ENCODE measurements at regions not wholly inside any gene's neighbourhood (a gene's known extent, or its start where the extent isn't known, plus 50 kb on each side); places are given as distances from the start of the nearest gene placed in this dataset.
A peak's percentile ranks its signal among the peaks of the same experiment; 100 is the strongest.

GRCh38 chr12:105640761-105641160, 310.3 kb downstream of the C12orf75 start:
- TF ChIP-seq CTCF (conservative IDR thresholded peaks at IDR 0.05 in 1 of 2, IDR thresholded peaks at IDR 0.05 in 1 of 2; ENCODE audit: low read depth in 1 of 2, low read length in 2 of 2): no peak
- TF ChIP-seq EZH2 (IDR thresholded peaks at IDR 0.05; ENCODE audit: low read length, missing control alignments): no peak
- Histone ChIP-seq H2AFZ (ENCODE audit: low read length) (no peak overlapping the region), H4K20me1 (ENCODE audit: control insufficient read depth, extremely low read depth, insufficient read depth, low read length) (no peaks in the 10 kb centered on the region), H3K36me3 (ENCODE audit: control insufficient read depth, insufficient read depth, low read length) (no peaks in the 10 kb centered on the region), H3K9ac (ENCODE audit: insufficient read depth, low read length) (no peak overlapping the region), H3K79me2 (ENCODE audit: control insufficient read depth, insufficient read depth, low read length) (no peaks in the 10 kb centered on the region), H3K27ac (ENCODE audit: insufficient read depth, low read length) (no peak overlapping the region), H3K4me3 (replicated peaks in 1 of 4; ENCODE audit: control extremely low read depth in 1 of 4, insufficient read depth in 1 of 4, low read depth in 3 of 4, low read length in 4 of 4) (no peak overlapping the region), H3K4me2 (ENCODE audit: extremely low read depth, insufficient read depth, low read length) (no peak overlapping the region), H3K4me1 (ENCODE audit: control insufficient read depth, extremely low read depth, insufficient read depth, low read length) (no peaks in the 10 kb centered on the region), H3K9me3 (ENCODE audit: control insufficient read depth, insufficient read depth, low read depth, low read length) (no peaks in the 10 kb centered on the region), H3K27me3 (ENCODE audit: control insufficient read depth, insufficient read depth, low read length) (no peaks in the 10 kb centered on the region)
- DNase-seq (ENCODE audit: low read depth in 2 of 2): peak in 1 of 2 donors; percentile 67

GRCh38 chr12:105641749-105642148, 311.3 kb downstream of the C12orf75 start:
- Histone ChIP-seq H3K36me3 (ENCODE audit: control insufficient read depth, insufficient read depth, low read length) (no peaks in the 10 kb centered on the region), H3K27me3 (ENCODE audit: control insufficient read depth, insufficient read depth, low read length) (no peaks in the 10 kb centered on the region), H3K79me2 (ENCODE audit: control insufficient read depth, insufficient read depth, low read length) (no peaks in the 10 kb centered on the region), H3K4me1 (ENCODE audit: control insufficient read depth, extremely low read depth, insufficient read depth, low read length) (no peaks in the 10 kb centered on the region), H2AFZ (ENCODE audit: low read length) (no peak overlapping the region), H3K4me3 (replicated peaks in 1 of 4; ENCODE audit: control extremely low read depth in 1 of 4, insufficient read depth in 1 of 4, low read depth in 3 of 4, low read length in 4 of 4) (no peak overlapping the region), H3K9me3 (ENCODE audit: control insufficient read depth, insufficient read depth, low read depth, low read length) (no peaks in the 10 kb centered on the region), H3K9ac (ENCODE audit: insufficient read depth, low read length) (no peak overlapping the region), H3K27ac (ENCODE audit: insufficient read depth, low read length) (no peak overlapping the region), H4K20me1 (ENCODE audit: control insufficient read depth, extremely low read depth, insufficient read depth, low read length) (no peaks in the 10 kb centered on the region), H3K4me2 (ENCODE audit: extremely low read depth, insufficient read depth, low read length) (no peak overlapping the region)
- no peak for TF ChIP-seq EZH2 (IDR thresholded peaks at IDR 0.05; ENCODE audit: low read length, missing control alignments)
- TF ChIP-seq CTCF (conservative IDR thresholded peaks at IDR 0.05 in 1 of 2, IDR thresholded peaks at IDR 0.05 in 1 of 2; ENCODE audit: low read depth in 1 of 2, low read length in 2 of 2): no peak
- no peak for DNase-seq (ENCODE audit: low read depth in 2 of 2)

GRCh38 chr12:105644770-105645169, 314.3 kb downstream of the C12orf75 start:
- Histone ChIP-seq H3K27me3 (ENCODE audit: control insufficient read depth, insufficient read depth, low read length) (no peaks in the 10 kb centered on the region), H3K4me1 (ENCODE audit: control insufficient read depth, extremely low read depth, insufficient read depth, low read length) (no peaks in the 10 kb centered on the region), H3K36me3 (ENCODE audit: control insufficient read depth, insufficient read depth, low read length) (no peaks in the 10 kb centered on the region), H3K79me2 (ENCODE audit: control insufficient read depth, insufficient read depth, low read length) (no peaks in the 10 kb centered on the region), H4K20me1 (ENCODE audit: control insufficient read depth, extremely low read depth, insufficient read depth, low read length) (no peaks in the 10 kb centered on the region), H3K4me2 (ENCODE audit: extremely low read depth, insufficient read depth, low read length) (no peak overlapping the region), H3K4me3 (replicated peaks in 1 of 4; ENCODE audit: control extremely low read depth in 1 of 4, insufficient read depth in 1 of 4, low read depth in 3 of 4, low read length in 4 of 4) (no peak overlapping the region), H3K27ac (ENCODE audit: insufficient read depth, low read length) (no peak overlapping the region), H3K9me3 (ENCODE audit: control insufficient read depth, insufficient read depth, low read depth, low read length) (no peaks in the 10 kb centered on the region), H2AFZ (ENCODE audit: low read length) (no peak overlapping the region), H3K9ac (ENCODE audit: insufficient read depth, low read length) (no peak overlapping the region)
- peak in 1 of 2 donors; percentile 90 for DNase-seq (ENCODE audit: low read depth in 2 of 2)
- TF ChIP-seq CTCF (conservative IDR thresholded peaks at IDR 0.05 in 1 of 2, IDR thresholded peaks at IDR 0.05 in 1 of 2; ENCODE audit: low read depth in 1 of 2, low read length in 2 of 2) (no peak), EZH2 (IDR thresholded peaks at IDR 0.05; ENCODE audit: low read length, missing control alignments) (no peak)

Data from fibroblast of lung (primary cell).